ENCODE measurements at regions not wholly inside any gene's neighbourhood (a gene's known extent, or its start where the extent isn't known, plus 50 kb on each side); places are given as distances from the start of the nearest gene placed in this dataset.

DNA sequence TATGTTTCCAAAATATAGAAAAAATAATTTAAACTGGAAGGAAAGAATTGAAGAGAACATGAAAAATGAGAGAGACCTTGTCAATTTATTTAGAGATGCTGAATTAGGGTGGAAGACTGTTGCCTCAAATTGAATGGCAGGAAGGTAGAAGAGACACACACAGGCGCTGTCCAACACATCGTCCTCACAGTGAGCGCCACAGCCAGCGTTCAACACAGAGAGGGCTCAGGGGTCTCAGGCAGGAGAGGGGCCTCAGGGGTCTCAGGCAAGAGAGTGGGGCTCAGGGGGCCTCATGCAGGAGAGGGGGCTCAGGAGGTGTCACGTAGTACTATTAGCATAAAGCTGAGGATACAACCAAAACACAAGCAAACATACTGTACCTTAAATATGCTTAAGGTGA, 65.7 kb downstream of the TMEM18 start:
- no peak for DNase-seq (ENCODE audit: low read depth)

DNA sequence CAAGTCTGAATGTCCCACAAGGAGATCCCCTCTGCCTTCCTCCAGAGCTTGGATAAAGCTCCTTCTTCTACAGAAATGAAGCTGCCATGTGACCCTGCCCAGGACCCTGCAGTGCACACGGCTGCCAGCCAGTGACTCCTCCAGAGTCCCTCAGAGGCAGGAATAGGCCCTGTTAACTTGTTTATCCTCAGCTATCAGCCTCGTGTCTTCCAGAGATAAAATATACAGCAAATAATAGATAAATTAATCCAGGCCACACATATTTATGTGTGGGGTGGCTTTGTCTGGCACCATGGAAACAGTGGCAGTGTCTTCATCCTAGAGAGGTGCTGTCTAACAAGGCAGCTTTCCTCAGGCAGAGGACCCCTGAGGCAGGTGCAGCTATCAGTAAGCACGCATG, 66.7 kb downstream of the TMEM18 start:
- DNase-seq (ENCODE audit: low read depth), result no peak

DNA sequence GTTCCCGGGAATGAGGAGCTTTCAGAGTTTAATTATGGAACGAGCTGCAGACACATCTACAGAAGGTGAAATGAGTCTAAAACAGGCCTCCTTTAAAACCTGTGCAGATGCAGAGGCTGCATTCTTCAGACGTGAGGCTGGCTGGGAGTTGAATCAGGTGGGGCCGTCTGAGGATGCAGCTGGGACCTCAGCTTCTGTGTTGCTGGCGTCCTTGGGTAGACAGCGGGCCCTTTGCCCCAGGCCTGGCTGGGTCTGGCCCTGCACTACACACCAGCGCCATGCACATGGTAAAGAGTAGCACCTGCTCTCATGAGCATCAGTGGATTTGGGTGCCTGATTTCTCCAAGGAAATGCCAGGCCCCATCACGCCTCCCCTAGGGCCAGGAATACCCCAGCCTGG, 67.3 kb downstream of the TMEM18 start:
- DNase-seq (ENCODE audit: low read depth), result no peak

DNA sequence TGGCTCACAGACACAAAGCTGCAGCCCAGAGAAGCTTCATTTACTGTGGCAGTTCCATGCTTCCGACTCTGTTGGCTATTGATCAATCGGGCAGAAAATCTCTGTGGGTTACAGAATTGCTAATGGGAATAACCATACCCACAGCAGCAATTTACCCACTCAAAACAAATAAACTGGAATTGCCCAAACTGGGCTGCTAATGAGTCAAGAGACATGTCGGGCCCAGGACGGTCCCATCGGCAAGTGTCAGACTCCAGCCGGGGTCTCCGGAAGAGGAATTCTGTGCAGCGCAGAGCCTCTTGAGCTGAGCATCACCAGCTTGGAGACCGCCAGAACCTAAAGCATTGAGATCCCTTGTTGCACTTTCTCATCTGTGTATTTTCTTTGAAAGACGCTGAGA, 67.8 kb downstream of the TMEM18 start:
- no peak for DNase-seq (ENCODE audit: low read depth)

DNA sequence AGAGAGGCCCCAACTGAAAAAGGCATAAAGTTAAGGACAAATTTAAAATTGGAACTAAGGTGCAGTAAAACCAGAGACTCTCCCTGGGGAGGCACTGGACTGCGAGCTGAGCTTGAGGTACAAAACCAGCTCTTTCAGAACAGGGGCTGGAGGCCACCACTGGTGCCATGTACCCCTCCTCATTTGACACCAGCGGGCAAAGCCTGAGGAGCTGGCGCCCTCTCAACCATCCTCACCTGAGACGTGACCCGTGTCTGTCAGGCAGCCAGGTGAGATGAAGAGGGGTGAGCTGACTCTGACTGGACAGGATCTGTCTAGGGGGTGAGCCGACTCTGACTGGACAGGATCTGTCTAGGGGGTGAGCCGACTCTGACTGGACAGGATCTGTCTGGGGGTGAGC, 68.5 kb downstream of the TMEM18 start:
- no peak for DNase-seq (ENCODE audit: low read depth)

DNA sequence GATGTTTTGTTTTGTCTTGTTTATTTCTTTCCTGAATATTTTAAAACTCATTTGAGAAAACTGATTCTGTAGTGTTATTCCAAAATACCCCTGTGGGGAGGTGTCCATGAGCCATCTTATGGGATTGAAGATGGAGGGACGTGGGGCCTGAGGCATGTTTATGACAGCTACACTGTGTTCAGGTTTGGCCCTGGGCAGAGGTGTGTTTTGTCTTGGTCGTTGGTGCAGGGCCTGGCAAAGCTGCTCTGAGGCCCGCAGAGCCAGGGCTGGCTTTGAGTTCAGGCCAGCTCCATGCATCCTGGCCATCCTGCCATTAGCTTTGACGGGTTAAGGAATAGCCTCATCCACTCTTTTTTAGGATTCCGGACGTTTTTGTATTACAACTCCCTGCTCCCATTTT, 68.9 kb downstream of the TMEM18 start:
- DNase-seq (ENCODE audit: low read depth), result no peak

DNA sequence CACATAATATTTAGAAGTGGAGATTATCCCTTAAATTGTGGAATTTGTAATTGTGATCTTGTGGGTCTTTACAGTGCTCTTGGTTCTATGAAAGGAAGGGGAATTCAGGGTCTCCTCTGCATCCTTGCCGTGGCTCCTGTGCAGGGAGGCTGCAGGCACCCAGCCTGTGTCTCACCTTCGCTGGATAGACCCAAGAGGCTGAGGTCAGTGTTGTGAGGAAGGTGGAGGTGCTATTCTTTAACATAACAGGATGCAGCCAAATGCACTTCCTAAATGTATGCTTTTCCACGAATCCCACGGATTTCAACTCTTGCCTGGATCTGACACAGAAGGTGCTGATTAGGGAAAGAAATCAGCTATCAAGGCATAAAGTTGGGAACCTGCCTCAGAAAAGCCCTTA, 69.5 kb downstream of the TMEM18 start:
- DNase-seq (ENCODE audit: low read depth), result no peak

DNA sequence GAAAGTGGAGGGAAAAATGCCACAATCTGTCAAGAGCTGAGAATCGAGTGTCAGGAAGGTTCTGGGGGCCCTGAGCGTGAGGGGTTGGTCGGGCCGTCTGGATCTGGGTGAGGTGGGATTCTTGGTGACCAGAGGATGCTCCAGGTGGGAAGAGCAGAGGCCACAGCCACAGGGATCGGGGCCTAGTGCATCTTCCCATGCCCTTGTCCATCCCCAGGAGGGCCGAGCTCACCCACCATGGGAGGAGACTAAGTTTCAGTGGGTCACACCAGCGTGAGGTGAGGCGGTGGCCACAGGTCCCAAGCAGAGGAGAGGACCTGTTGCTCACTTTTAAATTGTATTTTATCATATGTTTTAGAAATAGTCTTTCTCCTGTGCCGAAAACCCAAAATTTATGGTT, 70.0 kb downstream of the TMEM18 start:
- no peak for DNase-seq (ENCODE audit: low read depth)

DNA sequence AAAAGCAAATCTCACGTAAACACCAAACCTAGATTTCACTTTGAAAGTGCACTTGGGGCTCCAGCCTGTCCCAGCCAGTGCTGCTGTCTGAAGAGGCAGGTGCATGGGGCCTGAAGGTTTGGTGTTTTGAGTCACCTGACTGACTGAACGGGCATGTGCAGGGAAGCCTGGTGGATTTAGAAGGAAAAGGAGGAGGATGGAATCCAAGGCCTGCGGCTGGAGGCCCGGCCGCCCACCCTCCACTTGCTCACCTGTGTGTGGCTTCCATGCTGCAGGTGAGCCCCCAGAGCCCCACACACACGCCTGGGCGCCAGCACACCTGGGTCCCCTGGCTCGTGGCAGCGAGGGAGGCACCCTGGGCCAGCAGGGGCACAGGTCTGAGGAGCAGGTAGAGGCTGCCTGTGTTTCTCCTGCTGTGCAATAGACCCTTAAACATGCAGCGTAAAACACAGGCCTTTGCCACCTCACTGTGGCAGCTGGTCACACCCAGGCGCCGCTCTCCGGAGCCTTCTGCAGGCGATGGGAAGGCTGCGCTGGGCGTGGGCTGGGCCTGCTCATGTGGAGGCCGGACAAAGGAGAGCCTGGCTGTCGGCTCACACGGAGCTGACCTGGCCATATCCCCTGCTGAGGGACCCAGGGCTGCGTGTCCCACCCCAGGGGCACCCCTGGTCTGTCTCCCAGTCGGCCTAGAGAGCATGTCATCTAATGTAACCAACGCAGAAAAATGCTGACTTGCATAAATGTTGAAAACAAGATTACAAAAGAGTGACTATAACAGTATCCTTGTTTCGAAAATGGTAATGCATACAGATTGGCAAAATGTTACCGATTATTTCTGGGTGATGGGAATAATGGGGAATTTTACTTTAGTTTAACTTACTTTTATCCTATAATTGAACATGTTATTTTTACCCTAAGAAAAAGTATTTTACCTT, 71.3 kb downstream of the TMEM18 start:
- no peak for DNase-seq (ENCODE audit: low read depth)

DNA sequence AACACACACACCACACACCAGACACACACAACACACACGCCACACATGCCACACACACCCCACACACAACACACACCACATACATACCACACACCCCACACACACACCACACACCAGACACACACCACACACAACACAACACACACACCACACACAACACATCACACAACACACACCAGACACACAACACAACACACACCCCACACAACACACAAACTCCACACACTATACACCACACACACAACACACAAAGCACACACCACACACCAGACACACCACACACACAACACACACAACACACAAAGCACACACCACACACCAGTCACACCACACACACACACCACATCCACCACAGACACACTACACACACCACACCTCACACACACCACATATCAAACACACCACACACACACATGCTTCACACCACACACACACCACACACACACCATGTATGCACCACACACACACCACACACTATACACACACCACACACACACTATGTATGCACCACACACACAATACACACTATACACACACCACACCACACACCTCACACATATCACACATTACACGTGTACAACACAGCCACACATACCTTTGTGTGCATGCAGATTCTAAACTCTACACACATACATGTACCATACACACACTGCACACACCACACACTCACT, 72.2 kb downstream of the TMEM18 start:
- DNase-seq (ENCODE audit: low read depth), result no peak

DNA sequence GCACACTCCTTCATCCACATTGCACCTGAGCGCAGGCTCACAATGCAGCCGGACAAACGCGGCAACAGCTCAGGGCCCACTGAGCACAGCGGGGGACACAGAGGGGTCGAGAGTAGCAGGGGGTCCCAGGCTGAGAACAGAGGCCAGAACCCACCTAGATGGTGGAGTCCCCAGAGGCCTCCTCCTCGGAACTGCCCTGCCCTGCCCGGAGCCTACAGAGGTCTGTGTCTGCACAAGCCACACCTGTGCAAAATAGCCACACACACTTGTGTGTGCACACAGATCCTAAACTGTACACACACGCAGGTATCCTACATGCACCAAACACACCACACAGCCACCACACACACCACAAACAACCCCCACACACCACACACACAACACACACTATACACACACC, 72.8 kb downstream of the TMEM18 start:
- no peak for DNase-seq (ENCODE audit: low read depth)

DNA sequence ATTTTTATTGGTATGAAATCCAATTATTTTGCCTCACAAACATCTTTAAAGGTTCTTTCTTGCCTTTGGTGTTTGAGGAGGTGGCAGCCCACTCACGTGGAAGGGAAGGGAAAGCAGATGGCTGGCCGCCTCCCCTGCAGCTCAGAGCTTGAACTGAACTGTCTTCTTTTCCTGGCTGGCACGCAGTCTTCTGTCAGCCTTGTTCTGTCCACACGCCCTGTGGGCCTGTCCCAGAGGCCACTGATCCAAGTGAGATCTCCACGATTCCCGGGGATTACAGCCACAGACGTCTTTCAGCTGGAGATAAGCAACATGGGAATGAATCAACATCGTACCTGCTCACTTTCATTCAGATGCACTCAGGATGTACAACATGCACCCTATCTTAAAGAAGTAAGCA, 73.3 kb downstream of the TMEM18 start:
- no peak for DNase-seq (ENCODE audit: low read depth)

DNA sequence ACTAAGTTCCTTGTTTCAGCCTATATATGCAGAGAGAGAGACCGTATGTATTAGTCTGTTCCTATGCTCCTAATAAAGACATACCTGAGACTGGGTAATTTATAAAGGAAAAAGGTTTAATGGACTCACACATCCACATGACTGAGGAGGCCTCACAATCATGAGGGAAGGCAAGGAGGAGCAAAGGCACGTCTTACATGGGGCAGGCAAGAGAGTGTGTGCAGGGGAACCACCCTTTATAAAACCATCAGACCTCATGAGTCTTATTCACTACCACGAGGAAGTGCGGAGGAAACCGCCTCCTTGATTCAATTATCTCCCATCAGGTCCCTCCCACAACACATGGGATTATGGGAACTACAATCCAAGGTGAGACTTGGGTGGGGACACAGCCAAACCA, 73.8 kb downstream of the TMEM18 start:
- no peak for DNase-seq (ENCODE audit: low read depth)

DNA sequence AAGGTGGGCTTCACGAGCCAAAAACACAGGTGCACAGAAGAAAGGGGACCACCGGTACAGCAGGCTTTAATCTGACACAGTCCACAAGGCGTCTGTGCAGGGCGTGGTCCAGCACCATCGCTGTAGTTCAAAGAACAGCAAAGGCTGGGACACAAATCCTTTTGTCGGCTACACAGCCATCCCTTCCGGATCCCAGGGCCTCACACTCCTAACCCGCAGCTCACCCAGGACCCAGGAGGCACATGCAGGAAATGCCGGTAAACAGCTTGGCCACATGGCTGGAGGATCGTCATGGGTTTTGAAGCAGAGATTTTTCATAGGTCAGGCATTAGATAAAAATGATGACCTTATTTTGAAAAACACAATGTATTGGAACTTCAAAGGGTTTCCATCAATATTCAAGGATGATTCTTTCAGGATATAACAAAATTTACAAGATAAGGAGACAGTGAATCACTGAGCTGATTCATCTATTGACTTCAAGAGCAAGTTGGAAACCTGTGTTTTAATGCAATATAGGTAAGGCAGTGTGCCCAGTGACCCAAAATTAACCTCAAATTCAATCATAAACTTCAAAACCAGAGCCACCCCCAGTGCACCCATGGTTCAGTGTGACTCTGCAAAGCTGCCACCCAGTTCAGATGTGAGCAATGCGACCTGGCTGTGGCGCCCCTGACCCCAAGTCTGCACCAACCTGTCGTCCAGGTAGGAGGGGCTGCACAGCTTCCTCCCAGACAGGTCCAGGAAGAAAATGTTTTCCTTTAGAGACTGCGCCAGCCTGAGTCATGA, 74.4 kb downstream of the TMEM18 start:
- DNase-seq (ENCODE audit: low read depth), result no peak

DNA sequence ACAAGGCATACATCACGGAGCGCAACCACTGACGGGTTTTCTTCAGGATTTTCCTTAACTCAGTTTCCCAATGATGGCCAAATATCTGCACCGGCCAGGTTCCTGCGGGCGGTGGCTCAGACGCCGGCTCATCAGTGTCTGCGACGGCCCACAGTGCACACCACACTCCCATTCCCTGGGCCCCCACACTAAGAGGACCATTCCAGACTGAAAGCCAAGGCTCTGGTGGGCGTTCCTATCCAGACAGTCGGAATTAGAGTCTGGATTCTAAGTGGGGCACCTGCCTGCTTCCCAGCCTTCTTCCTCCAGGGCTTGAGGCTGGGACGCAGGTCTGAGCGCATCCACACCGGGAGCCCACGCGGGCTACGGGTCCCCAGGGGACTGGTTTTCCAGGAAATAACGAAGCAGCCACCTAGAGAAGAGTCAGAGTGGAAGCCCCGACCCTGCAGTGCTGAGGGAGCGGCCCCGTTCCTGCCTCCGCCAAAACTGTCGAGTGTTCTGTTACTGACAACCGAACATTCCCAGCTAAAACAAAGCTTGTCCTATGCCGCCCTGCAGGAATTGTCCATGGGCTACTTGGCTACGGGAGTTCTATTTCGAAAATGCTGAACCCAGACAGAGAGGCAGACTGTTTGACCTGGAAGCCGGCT, 75.3 kb downstream of the TMEM18 start:
- no peak for DNase-seq (ENCODE audit: low read depth)

DNA sequence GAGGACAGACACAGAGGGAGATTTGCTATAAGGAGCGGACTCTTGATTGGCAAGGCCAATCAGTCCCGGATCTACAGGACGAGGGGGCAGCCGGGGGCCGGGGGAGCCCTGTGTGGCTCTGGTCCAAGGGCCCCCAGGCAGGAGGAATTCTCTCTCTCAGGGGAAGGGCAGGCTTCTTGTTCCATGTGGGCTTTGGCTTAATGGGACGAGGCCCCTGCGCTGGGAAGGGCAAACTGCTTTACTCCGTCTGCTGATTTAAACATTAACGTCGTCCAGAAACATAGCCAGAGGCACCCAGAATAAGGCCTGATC, 75.9 kb downstream of the TMEM18 start:
- DNase-seq (ENCODE audit: low read depth), result no peak

DNA sequence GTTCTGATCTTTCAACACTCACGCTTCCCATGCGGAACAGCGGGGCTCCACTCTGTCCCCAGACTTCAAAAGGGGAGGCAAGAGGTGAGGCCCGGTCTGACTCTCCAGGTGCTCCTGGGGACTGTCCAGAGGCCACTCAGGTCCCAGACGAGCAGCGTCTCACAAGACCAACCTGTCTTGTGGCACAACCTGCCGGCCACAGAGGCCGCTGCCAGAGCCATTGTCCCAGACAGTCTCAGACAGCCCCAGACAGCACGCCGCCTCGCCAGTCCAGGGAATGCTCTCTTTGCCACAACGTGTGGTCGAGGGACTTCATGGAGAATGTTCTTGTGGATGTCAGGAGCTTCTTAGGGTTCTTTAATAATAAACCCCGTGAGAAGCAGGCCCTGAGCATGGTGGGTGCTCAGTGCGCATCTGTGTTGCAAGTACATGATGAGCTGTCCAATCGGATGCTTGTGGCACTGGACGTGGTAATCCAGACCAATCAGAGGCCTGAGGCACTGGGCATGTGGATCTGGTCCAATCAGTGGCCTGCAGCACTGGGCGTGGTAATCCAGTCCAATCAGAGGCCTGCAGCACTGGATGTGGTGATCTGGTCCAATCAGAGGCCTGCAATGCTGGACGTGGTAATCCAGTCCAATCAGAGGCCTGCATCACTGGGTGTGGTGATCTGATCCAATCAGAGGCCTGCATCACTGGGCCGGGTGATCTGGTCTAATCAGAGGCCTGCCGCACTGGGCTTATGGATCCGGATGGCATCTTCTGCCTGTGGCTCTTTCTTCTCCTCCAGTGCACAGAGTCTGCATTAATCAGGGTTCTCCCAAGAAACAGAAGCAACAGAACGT, 76.4 kb downstream of the TMEM18 start:
- no peak for DNase-seq (ENCODE audit: low read depth)

DNA sequence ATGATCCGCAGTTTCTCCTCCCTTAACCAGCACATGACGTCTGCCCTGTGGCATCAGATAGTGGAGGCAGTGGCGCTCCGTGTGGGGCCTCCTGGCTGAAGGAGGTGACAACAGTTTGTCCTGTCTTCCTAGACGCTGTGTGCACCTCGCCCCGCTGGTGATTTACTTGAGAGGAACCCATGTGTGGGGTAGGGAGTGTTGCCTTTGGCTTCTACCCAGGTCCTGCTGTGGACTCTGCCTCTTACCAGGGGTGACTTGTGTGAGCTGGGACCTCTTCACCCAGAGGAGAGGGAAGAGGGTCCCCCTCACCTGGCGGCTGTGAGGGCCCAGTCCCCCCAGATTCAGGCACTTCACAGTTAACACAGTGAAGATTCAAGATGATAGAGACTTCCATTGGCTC, 77.6 kb downstream of the TMEM18 start:
- DNase-seq (ENCODE audit: low read depth), result no peak

DNA sequence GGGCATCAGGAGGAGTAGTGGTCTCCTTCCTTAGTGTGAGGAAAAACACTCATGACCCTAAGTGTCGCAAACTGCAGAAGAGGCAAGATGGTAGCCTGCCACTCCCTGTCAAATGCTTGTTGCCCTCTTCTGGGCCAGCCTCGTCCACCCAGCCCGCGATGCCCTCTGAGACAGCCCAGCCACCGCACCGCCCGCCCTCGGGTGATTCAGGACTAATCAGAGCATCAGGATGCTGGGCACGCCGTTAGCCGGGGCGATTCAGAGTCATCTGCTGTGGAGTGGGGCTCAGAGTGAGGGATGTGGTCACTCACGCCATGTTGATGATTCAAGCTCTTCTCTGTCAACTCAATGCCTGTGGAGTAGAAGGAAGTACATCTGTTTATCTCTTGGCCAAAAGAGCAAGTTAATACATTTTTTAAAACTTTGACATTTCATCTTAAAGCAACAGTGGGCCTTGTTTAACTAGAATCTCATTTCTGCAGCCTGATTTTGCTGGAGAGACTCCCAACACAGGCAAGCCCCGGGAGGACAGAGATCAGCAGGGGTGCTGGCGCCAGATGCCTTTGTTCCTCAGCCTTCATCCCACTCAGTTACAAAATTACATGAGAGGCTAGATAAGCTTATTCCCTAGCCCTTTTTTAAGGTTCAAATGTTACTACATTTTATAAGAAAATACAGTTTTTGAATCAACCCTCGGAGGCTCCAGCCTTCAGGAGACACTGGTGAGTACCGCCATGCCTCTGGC, 79.0 kb downstream of the TMEM18 start:
- DNase-seq (ENCODE audit: low read depth), result no peak

DNA sequence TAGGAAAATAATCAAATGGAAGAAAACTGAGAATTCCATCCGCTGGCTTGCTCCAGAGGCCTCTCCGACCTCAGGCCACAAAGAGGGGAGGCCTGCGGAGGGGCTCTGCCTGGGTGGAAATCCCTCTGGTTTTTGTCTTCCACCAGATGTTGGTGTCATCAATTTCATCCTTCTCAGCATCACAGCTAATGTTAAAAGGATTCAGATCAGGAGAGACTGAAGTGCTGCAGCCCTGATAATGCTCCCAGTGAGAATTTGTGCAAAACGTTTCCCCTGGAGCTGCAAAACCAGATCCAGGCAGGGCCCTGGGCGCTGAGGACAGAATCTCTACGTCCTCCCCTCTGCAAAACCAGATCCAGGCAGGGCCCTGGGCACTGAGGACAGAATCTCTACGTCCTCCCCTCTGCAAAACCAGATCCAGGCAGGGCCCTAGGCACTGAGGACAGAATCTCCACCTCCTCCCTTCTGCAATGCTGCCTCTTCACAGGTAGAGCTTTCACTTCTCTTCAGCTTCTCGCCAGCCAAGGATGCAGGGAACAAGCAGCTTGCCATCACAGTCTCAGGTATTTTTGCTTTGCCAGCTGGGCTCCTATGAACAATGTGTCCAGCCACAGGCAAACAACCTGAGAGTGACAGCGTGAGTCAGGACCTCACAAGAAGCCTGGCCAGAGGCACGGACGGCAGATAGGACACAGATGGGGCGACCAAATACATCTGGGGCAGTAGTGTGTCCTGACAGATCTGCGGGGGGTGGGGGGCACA, 81.2 kb downstream of the TMEM18 start:
- no peak for DNase-seq (ENCODE audit: low read depth)

Data from stimulated activated CD8-positive, alpha-beta memory T cell treated with anti-CD3 and anti-CD28 coated beads, Interleukin-7, amount 100 ng/mL, for 24 hours (primary cell).